PFSK-1 (cell line): ENCODE measurements at regions not wholly inside any gene's neighbourhood (a gene's known extent, or its start where the extent isn't known, plus 50 kb on each side); places are given as distances from the start of the nearest gene placed in this dataset.

Experiments used
- FOXP2 ChIP-seq: optimal IDR thresholded peaks from 2 replicates; pipeline ENCODE3; 2011; ENCODE audit warnings: borderline replicate concordance, control low read depth, inconsistent platforms; ENCODE audit not compliant: insufficient read depth; ENCODE audit errors: extremely low read length, extremely low read depth
- POLR2AphosphoS5 ChIP-seq: IDR thresholded peaks from 2 replicates; pipeline ENCODE4 v1.6.1; 2012; ENCODE audit warnings: low read depth, mild to moderate bottlenecking, control low read depth, low read length, moderate library complexity
- SIN3A ChIP-seq: IDR thresholded peaks from 2 replicates; pipeline ENCODE4 v1.6.1; 2012; ENCODE audit warnings: mild to moderate bottlenecking, low read length, moderate library complexity, borderline replicate concordance; ENCODE audit not compliant: insufficient read depth
- TAF1 ChIP-seq: IDR thresholded peaks from 2 replicates; pipeline ENCODE4 v1.6.1; 2012; ENCODE audit warnings: low read length, control low read depth, borderline replicate concordance; ENCODE audit not compliant: insufficient read depth
- TF ChIP-seq, protein P1 (sequence below), 2 experiments: IDR thresholded peaks; 2 replicates each; pipeline versions ENCODE4 v1.6.1 to v1.8.0; 2011 to 2012; ENCODE audit warnings: low read depth in 2 of 2, low read length in 2 of 2, control low read depth in 1 of 2, inconsistent platforms in 1 of 2, mild to moderate bottlenecking in 1 of 2, moderate library complexity in 1 of 2; ENCODE audit not compliant: insufficient read depth in 1 of 2

GRCh38 chr10:64682043-64682442 lies 1160.8 kb downstream of the REEP3 start:
- TF ChIP-seq SIN3A, result no peak

DNA sequence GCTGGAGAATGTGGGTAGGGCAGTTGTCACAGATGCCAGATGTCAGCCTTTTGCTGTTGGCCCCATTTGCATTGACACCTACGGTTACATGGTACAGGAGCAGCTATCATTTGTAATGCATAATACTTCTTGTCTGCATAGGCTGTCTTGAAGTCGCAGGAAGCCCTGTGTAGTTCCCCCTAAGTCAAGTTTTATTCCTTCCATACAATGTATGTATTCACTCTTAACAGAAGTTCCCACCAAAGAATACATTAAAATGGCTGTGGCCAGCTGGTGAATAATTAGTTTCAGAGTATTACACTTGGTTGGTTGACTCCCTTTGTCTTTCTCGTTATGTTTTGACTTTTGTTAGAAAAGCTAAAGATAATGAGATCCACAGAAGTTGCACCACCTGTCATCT lies 1169.0 kb downstream of the REEP3 start:
- no peak for TF ChIP-seq TAF1
- TF ChIP-seq SIN3A, result no peak
- no peak for TF ChIP-seq FOXP2
- TF ChIP-seq, protein P1, sequence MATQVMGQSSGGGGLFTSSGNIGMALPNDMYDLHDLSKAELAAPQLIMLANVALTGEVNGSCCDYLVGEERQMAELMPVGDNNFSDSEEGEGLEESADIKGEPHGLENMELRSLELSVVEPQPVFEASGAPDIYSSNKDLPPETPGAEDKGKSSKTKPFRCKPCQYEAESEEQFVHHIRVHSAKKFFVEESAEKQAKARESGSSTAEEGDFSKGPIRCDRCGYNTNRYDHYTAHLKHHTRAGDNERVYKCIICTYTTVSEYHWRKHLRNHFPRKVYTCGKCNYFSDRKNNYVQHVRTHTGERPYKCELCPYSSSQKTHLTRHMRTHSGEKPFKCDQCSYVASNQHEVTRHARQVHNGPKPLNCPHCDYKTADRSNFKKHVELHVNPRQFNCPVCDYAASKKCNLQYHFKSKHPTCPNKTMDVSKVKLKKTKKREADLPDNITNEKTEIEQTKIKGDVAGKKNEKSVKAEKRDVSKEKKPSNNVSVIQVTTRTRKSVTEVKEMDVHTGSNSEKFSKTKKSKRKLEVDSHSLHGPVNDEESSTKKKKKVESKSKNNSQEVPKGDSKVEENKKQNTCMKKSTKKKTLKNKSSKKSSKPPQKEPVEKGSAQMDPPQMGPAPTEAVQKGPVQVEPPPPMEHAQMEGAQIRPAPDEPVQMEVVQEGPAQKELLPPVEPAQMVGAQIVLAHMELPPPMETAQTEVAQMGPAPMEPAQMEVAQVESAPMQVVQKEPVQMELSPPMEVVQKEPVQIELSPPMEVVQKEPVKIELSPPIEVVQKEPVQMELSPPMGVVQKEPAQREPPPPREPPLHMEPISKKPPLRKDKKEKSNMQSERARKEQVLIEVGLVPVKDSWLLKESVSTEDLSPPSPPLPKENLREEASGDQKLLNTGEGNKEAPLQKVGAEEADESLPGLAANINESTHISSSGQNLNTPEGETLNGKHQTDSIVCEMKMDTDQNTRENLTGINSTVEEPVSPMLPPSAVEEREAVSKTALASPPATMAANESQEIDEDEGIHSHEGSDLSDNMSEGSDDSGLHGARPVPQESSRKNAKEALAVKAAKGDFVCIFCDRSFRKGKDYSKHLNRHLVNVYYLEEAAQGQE (IDR thresholded peaks at IDR 0.05; ENCODE audit: insufficient read depth in 1 of 2, low read depth in 2 of 2, low read length in 2 of 2), result no peak
- no peak for TF ChIP-seq POLR2AphosphoS5

DNA sequence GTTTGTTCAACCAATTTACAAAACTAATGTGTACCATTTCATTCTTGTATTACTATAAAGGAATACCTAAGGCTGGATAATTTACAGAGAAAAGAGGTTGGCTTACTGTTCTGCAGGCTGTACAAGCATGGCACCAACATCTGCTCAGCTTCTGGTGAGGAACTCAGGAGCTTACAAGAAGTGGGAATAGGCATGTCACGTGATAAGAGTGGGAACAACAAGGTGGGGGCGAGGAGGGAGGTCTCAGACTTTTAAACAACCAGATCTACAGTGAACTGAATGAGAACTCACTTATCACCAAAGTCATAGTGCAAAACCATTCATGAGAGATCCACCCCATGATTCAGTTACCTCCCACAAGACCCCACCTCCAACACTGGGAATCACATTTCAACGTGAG lies 1178.0 kb downstream of the REEP3 start:
- no peak for TF ChIP-seq TAF1
- TF ChIP-seq, protein P1 (IDR thresholded peaks at IDR 0.05; ENCODE audit: insufficient read depth in 1 of 2, low read depth in 2 of 2, low read length in 2 of 2), result no peak
- no peak for TF ChIP-seq SIN3A
- TF ChIP-seq POLR2AphosphoS5, result no peak
- TF ChIP-seq FOXP2, result no peak

DNA sequence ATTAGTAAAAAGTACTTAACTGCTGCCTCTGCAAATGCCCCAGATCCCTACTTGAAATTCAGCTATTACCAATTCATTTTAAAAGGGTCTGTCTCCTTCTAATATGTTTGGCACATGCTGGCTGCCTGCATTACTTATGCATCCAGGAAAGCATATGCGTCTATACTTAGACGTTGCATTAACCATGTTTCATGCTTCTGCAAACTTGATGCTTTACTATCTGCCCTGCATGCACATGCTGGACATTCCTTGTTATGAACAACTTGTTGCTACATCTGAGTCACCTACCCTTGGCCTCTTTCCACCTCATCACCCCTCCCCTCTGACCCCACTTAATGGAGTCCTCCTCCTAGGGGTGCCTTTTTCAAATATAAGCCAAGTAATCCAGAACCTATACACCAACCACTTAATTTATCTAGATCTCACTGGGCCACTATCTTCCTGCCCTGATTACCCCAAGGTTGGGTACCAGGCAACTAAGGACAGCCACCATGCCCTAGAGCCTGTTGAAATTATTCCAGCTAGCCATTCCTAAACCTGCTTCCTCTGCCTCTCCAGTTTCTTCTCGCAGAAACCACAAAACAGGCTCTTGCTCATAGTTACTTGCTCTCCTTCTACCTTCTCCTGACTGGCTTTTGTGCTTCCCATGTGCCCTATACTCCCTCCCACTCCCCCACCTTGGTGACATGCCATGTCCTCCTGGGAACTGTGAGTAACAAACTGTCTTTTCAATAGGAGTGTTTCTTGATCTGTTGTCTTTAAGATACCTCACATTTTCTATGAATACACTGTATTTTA lies 1187.9 kb downstream of the REEP3 start:
- no peak for TF ChIP-seq SIN3A
- TF ChIP-seq, protein P1 (IDR thresholded peaks at IDR 0.05; ENCODE audit: insufficient read depth in 1 of 2, low read depth in 2 of 2, low read length in 2 of 2), result no peak
- no peak for TF ChIP-seq TAF1
- TF ChIP-seq FOXP2, result no peak
- no peak for TF ChIP-seq POLR2AphosphoS5

GRCh38 chr10:64726466-64726865 lies 1205.3 kb downstream of the REEP3 start:
- TF ChIP-seq SIN3A, result no peak

GRCh38 chr10:64731016-64731415 lies 1209.8 kb downstream of the REEP3 start:
- TF ChIP-seq SIN3A (no peak), FOXP2 (no peak), POLR2AphosphoS5 (no peak), TAF1 (no peak)
- TF ChIP-seq, protein P1 (IDR thresholded peaks at IDR 0.05; ENCODE audit: insufficient read depth in 1 of 2, low read depth in 2 of 2, low read length in 2 of 2), result no peak
